H9 (cell line): ENCODE measurements at regions not wholly inside any gene's neighbourhood (a gene's known extent, or its start where the extent isn't known, plus 50 kb on each side); places are given as distances from the start of the nearest gene placed in this dataset.

ENCODE experiments used
- DNase-seq: peaks from one replicate; pipeline ENCODE4 v3.0.0-alpha.2; 2017
- H2AFZ ChIP-seq: one replicate; pipeline ENCODE4 v1.6.1; 2013; ENCODE audit warnings: mild to moderate bottlenecking, low read length, control low read depth, moderate library complexity
- H2AK5ac ChIP-seq: 2 replicates; pipeline ENCODE4 v1.6.1; 2013; ENCODE audit warnings: low read length, control low read depth, mixed read lengths; ENCODE audit not compliant: insufficient read length
- H2BK120ac ChIP-seq: one replicate; pipeline ENCODE4 v1.6.1; 2013; ENCODE audit warnings: low read depth, mild to moderate bottlenecking, low read length, control low read depth, inconsistent platforms; ENCODE audit not compliant: poor library complexity, severe bottlenecking
- H2BK12ac ChIP-seq: 2 replicates; pipeline ENCODE4 v1.6.1; 2013; ENCODE audit warnings: low read length, control low read depth, mixed read lengths, low read depth; ENCODE audit not compliant: insufficient read length
- H2BK15ac ChIP-seq: 2 replicates; pipeline ENCODE4 v1.6.1; 2013; ENCODE audit warnings: low read depth, low read length, control low read depth
- H2BK20ac ChIP-seq: one replicate; pipeline ENCODE4 v1.6.1; 2013; ENCODE audit warnings: low read depth, mild to moderate bottlenecking, low read length, control low read depth, inconsistent platforms; ENCODE audit not compliant: poor library complexity, severe bottlenecking
- H2BK5ac ChIP-seq: 2 replicates; pipeline ENCODE4 v1.6.1; 2013; ENCODE audit warnings: low read length, control low read depth, mixed read lengths; ENCODE audit not compliant: insufficient read length
- H3K14ac ChIP-seq: 2 replicates; pipeline ENCODE4 v1.6.1; 2013; ENCODE audit warnings: low read length, control low read depth; ENCODE audit not compliant: insufficient read depth
- H3K18ac ChIP-seq: 2 replicates; pipeline ENCODE4 v1.6.1; 2013; ENCODE audit warnings: low read depth, mild to moderate bottlenecking, mixed read lengths, low read length, control low read depth; ENCODE audit not compliant: insufficient read length
- H3K23ac ChIP-seq: 2 replicates; pipeline ENCODE4 v1.6.1; 2013; ENCODE audit warnings: low read length, control low read depth, mixed read lengths, low read depth; ENCODE audit not compliant: insufficient read length
- H3K23me2 ChIP-seq: 2 replicates; pipeline ENCODE4 v1.6.1; 2013; ENCODE audit warnings: low read depth, mild to moderate bottlenecking, mixed read lengths, low read length, control low read depth; ENCODE audit not compliant: insufficient read length, poor library complexity, severe bottlenecking
- H3K27ac ChIP-seq: 2 replicates; pipeline ENCODE4 v1.5.1; 2013; ENCODE audit warnings: low read length, control low read depth, mixed read lengths, low read depth; ENCODE audit not compliant: insufficient read length
- H3K27me3 ChIP-seq: 2 replicates; pipeline ENCODE4 v1.6.1; 2013; ENCODE audit warnings: low read length, control low read depth, inconsistent platforms; ENCODE audit not compliant: insufficient read depth
- H3K4ac ChIP-seq: 2 replicates; pipeline ENCODE4 v1.6.1; 2013; ENCODE audit warnings: low read depth, mild to moderate bottlenecking, control low read depth, inconsistent platforms, low read length, moderate library complexity
- H3K4me1 ChIP-seq: 2 replicates; pipeline ENCODE4 v1.6.1; 2013; ENCODE audit warnings: low read length, control low read depth, inconsistent platforms; ENCODE audit not compliant: insufficient read depth
- H3K4me2 ChIP-seq: 2 replicates; pipeline ENCODE4 v1.6.1; 2013; ENCODE audit warnings: low read length, control low read depth, mixed read lengths; ENCODE audit not compliant: insufficient read length, insufficient read depth
- H3K56ac ChIP-seq: 2 replicates; pipeline ENCODE4 v1.6.1; 2013; ENCODE audit warnings: low read depth, mild to moderate bottlenecking, mixed read lengths, low read length, control low read depth; ENCODE audit not compliant: insufficient read length
- H3K79me1 ChIP-seq: 2 replicates; pipeline ENCODE4 v1.6.1; 2013; ENCODE audit warnings: low read depth, mild to moderate bottlenecking, moderate library complexity, low read length, control low read depth, inconsistent platforms; ENCODE audit not compliant: insufficient read depth, poor library complexity, severe bottlenecking
- H3K79me2 ChIP-seq: 2 replicates; pipeline ENCODE4 v1.6.1; 2013; ENCODE audit warnings: low read length, control low read depth, inconsistent platforms; ENCODE audit not compliant: insufficient read depth
- H3K9ac ChIP-seq: 2 replicates; pipeline ENCODE4 v1.6.1; 2013; ENCODE audit warnings: low read length, control low read depth, mixed read lengths; ENCODE audit not compliant: insufficient read length; ENCODE audit errors: extremely low read depth
- H3K9me3 ChIP-seq: one replicate; pipeline ENCODE4 v1.6.1; 2013; ENCODE audit warnings: low read depth, low read length, inconsistent platforms; ENCODE audit not compliant: control insufficient read depth
- H3T11ph ChIP-seq: one replicate; pipeline ENCODE4 v1.6.1; 2013; ENCODE audit warnings: mild to moderate bottlenecking, low read length, control low read depth, inconsistent platforms
- H4K20me1 ChIP-seq: one replicate; pipeline ENCODE4 v1.6.1; 2013; ENCODE audit not compliant: control insufficient read depth, insufficient read length, insufficient read depth
- H4K5ac ChIP-seq: 2 replicates; pipeline ENCODE4 v1.6.1; 2013; ENCODE audit warnings: low read depth, mild to moderate bottlenecking, mixed read lengths, low read length, control low read depth; ENCODE audit not compliant: insufficient read length
- H4K8ac ChIP-seq: replicated peaks from 2 replicates; pipeline ENCODE4 v1.6.1; 2013; ENCODE audit warnings: low read length, control low read depth, mixed read lengths, low read depth; ENCODE audit not compliant: insufficient read length
- H4K91ac ChIP-seq: 2 replicates; pipeline ENCODE4 v1.6.1; 2013; ENCODE audit warnings: low read depth, mild to moderate bottlenecking, moderate library complexity, mixed read lengths, low read length, control low read depth; ENCODE audit not compliant: insufficient read length
- H3K27ac Mint-ChIP-seq, 3 experiments: 2 replicates in 2 of 3; 3 replicates in 1 of 3; pipeline ENCODE4 v1.8.0; 2020 to 2021; ENCODE audit warnings: mixed read lengths in 3 of 3, mild to moderate bottlenecking in 1 of 3, moderate library complexity in 1 of 3
- H3K27me3 Mint-ChIP-seq: 2 replicates; pipeline ENCODE4 v1.8.0; 2021; ENCODE audit warnings: low read depth, mild to moderate bottlenecking, moderate library complexity, mixed read lengths
- H3K36me3 Mint-ChIP-seq, 3 experiments: 2 replicates in 2 of 3; 3 replicates in 1 of 3; pipeline ENCODE4 v1.8.0; 2020 to 2021; ENCODE audit warnings: low read depth in 3 of 3, mixed read lengths in 3 of 3; ENCODE audit not compliant: insufficient read depth in 1 of 3
- H3K4me1 Mint-ChIP-seq, 2 experiments: 2 replicates each; pipeline ENCODE4 v1.8.0; 2020; ENCODE audit warnings: mixed read lengths in 2 of 2
- H3K4me3 Mint-ChIP-seq, 2 experiments: 2 replicates in 1 of 2; 3 replicates in 1 of 2; pipeline ENCODE4 v1.8.0; 2020 to 2021; ENCODE audit warnings: mild to moderate bottlenecking in 2 of 2, mixed read lengths in 2 of 2, moderate library complexity in 1 of 2
- H3K9me3 Mint-ChIP-seq, 2 experiments: 2 replicates in 1 of 2; 3 replicates in 1 of 2; pipeline ENCODE4 v1.8.0; 2020; ENCODE audit warnings: mild to moderate bottlenecking in 2 of 2, mixed read lengths in 2 of 2, moderate library complexity in 1 of 2
- CTCF ChIP-seq: fragments of 200-600 bp; sonication (generic); conservative IDR thresholded peaks from 3 replicates; pipeline ENCODE4 v1.8.0; 2021; ENCODE audit warnings: antibody characterized with exemption, mild to moderate bottlenecking

- no peak overlapping the region for H2BK5ac ChIP-seq
- H3K36me3 Mint-ChIP-seq: no peaks in the 10 kb centered on the region
- no peak overlapping the region for H2BK15ac ChIP-seq
- H3K9me3 Mint-ChIP-seq: peaks cover 0 to 3% of the 10 kb centered on the region in 2 experiments; a peak in 1 of 5 replicates
- H3K27me3 Mint-ChIP-seq: peaks cover 4% of the 10 kb centered on the region
- TF ChIP-seq CTCF: no peak
- H3K14ac ChIP-seq: no peak overlapping the region
- H3K4me1 Mint-ChIP-seq: peaks cover 9 to 10% of the 10 kb centered on the region in 2 experiments
- H3K9me3 ChIP-seq: no peaks in the 10 kb centered on the region
- no peak overlapping the region for H2BK12ac ChIP-seq
- H2AFZ ChIP-seq: no peak overlapping the region
- H3K27ac Mint-ChIP-seq: no peak overlapping the region
- H3K23ac ChIP-seq: no peak overlapping the region
- DNase-seq: no peak
- H3K18ac ChIP-seq: no peak overlapping the region
- H3K9ac ChIP-seq: no peak overlapping the region
- H3K4me1 ChIP-seq: no peaks in the 10 kb centered on the region; the same call in 1 of the 2 replicates
- no peak overlapping the region for H3K56ac ChIP-seq
- no peak overlapping the region for H3K4ac ChIP-seq
- no peak overlapping the region for H3T11ph ChIP-seq
- H4K8ac ChIP-seq: no peak overlapping the region
- H3K79me2 ChIP-seq: no peaks in the 10 kb centered on the region
- H2AK5ac ChIP-seq: no peak overlapping the region
- H4K20me1 ChIP-seq: no peaks in the 10 kb centered on the region
- no peaks in the 10 kb centered on the region for H3K27me3 ChIP-seq
- no peak overlapping the region for H2BK120ac ChIP-seq
- H3K23me2 ChIP-seq: no peaks in the 10 kb centered on the region
- H4K5ac ChIP-seq: no peak overlapping the region
- H3K4me2 ChIP-seq: no peak overlapping the region
- no peak overlapping the region for H3K27ac ChIP-seq
- H3K4me3 Mint-ChIP-seq: no peak overlapping the region
- no peak overlapping the region for H2BK20ac ChIP-seq
- no peaks in the 10 kb centered on the region for H3K79me1 ChIP-seq
- no peak overlapping the region for H4K91ac ChIP-seq
These were observed 191.1 kb downstream of the RSL24D1 start for GRCh38 chr15:55005679-55006078.
